T-helper 17 cell (primary cell): ENCODE measurements at regions not wholly inside any gene's neighbourhood (a gene's known extent, or its start where the extent isn't known, plus 50 kb on each side); places are given as distances from the start of the nearest gene placed in this dataset.
"Not testable (repeated sequence)": the region's sequence is repeated elsewhere in the genome, so short reads cannot be mapped to it uniquely, and the experiment has no call there.

Experiments used
- ATAC-seq: fragments of 150-1000 bp; cut with Tn5 transposase; 2 replicates; pipeline ENCODE4 v1.10.0; 2021; ENCODE audit warnings: mild to moderate bottlenecking, moderate library complexity
- DNase-seq, 3 donors: peaks; one replicate each; pipeline versions ENCODE4 v3.0.0 to v3.0.0-alpha.2; 2020 to 2021
- H3K9me3 ChIP-seq: one replicate; pipeline ENCODE4 v1.7.0; 2013; ENCODE audit warnings: low read length, mild to moderate bottlenecking; ENCODE audit not compliant: control insufficient read depth, poor library complexity, severe bottlenecking
- H3K27ac Mint-ChIP-seq: one replicate; pipeline ENCODE4 v1.8.0; 2022; ENCODE audit warnings: mild to moderate bottlenecking, moderate library complexity, mixed read lengths
- H3K27me3 Mint-ChIP-seq: one replicate; pipeline ENCODE4 v1.8.0; 2022; ENCODE audit warnings: mixed read lengths
- H3K36me3 Mint-ChIP-seq: one replicate; pipeline ENCODE4 v1.8.0; 2022; ENCODE audit warnings: low read depth, mixed read lengths
- H3K4me1 Mint-ChIP-seq: one replicate; pipeline ENCODE4 v1.8.0; 2022; ENCODE audit warnings: mild to moderate bottlenecking, mixed read lengths
- H3K4me3 Mint-ChIP-seq: one replicate; pipeline ENCODE4 v1.8.0; 2022; ENCODE audit warnings: mild to moderate bottlenecking, moderate library complexity, mixed read lengths

GRCh38 chr6:167705211-167705750, 121.4 kb upstream of the AFDN start:
- Mint-ChIP-seq H3K36me3 (no peaks in the 10 kb centered on the region), H3K4me3 (peak overlapping the region; percentile 41), H3K27me3 (peaks cover 57% of the 10 kb centered on the region), H3K4me1 (peaks cover 38% of the 10 kb centered on the region), H3K27ac (peak overlapping the region; percentile 53)
- H3K9me3 ChIP-seq, result peaks cover 2% of the 10 kb centered on the region
- DNase-seq (no peak), ATAC-seq (no peak)

GRCh38 chr6:167706313-167707109, 120.2 kb upstream of the AFDN start:
- peak in 2 of 3 donors; percentile 38 to 49 for DNase-seq
- peak; percentile 98 for ATAC-seq
- Mint-ChIP-seq H3K27ac (peak overlapping the region; percentile 27), H3K27me3 (peaks cover 64% of the 10 kb centered on the region), H3K4me1 (peaks cover 39% of the 10 kb centered on the region), H3K36me3 (peaks cover 3% of the 10 kb centered on the region), H3K4me3 (peak overlapping the region; percentile 79)
- peaks cover 2% of the 10 kb centered on the region for H3K9me3 ChIP-seq

GRCh38 chr6:167707686-167708500, 118.8 kb upstream of the AFDN start:
- Mint-ChIP-seq H3K4me1 (peaks cover 40% of the 10 kb centered on the region), H3K27me3 (peaks cover 78% of the 10 kb centered on the region), H3K4me3 (no peak overlapping the region), H3K27ac (no peak overlapping the region), H3K36me3 (peaks cover 7% of the 10 kb centered on the region)
- ATAC-seq, result no peak
- no peak for DNase-seq
- peaks cover 2% of the 10 kb centered on the region for H3K9me3 ChIP-seq

GRCh38 chr6:167708501-167709094, 118.1 kb upstream of the AFDN start:
- Mint-ChIP-seq H3K27me3 (peaks cover 85% of the 10 kb centered on the region), H3K36me3 (peaks cover 7% of the 10 kb centered on the region), H3K4me3 (no peak overlapping the region), H3K4me1 (peaks cover 40% of the 10 kb centered on the region), H3K27ac (no peak overlapping the region)
- DNase-seq, result no peak
- ATAC-seq, result no peak
- peaks cover 2% of the 10 kb centered on the region for H3K9me3 ChIP-seq

- Mint-ChIP-seq H3K4me3 (no peak overlapping the region), H3K27ac (no peak overlapping the region), H3K27me3 (peaks cover 91% of the 10 kb centered on the region), H3K36me3 (peaks cover 7% of the 10 kb centered on the region), H3K4me1 (peaks cover 40% of the 10 kb centered on the region)
- DNase-seq (no peak), ATAC-seq (no peak)
- peaks cover 2% of the 10 kb centered on the region for H3K9me3 ChIP-seq
Observed at GRCh38 chr6:167709196-167709595, 117.5 kb upstream of the AFDN start.

- not testable (repeated sequence) for H3K4me3 Mint-ChIP-seq, H3K27ac Mint-ChIP-seq, H3K9me3 ChIP-seq, DNase-seq, ATAC-seq, H3K36me3 Mint-ChIP-seq
- Mint-ChIP-seq H3K27me3 (peaks cover 92% of the 10 kb centered on the region), H3K4me1 (peaks cover 38% of the 10 kb centered on the region)
Observed at GRCh38 chr6:167709776-167710336, 116.9 kb upstream of the AFDN start.

GRCh38 chr6:167710363-167710920, 116.3 kb upstream of the AFDN start:
- H3K36me3 Mint-ChIP-seq, result peaks cover 7% of the 10 kb centered on the region
- DNase-seq (no peak), ATAC-seq (no peak)
- no peak overlapping the region for H3K27ac Mint-ChIP-seq
- peaks cover 34% of the 10 kb centered on the region for H3K4me1 Mint-ChIP-seq
- peaks cover 90% of the 10 kb centered on the region for H3K27me3 Mint-ChIP-seq
- H3K9me3 ChIP-seq, result peaks cover 2% of the 10 kb centered on the region
- H3K4me3 Mint-ChIP-seq, result no peak overlapping the region

GRCh38 chr6:167711211-167711610, 115.5 kb upstream of the AFDN start:
- no peak for ATAC-seq
- Mint-ChIP-seq H3K4me3 (no peak overlapping the region), H3K4me1 (peaks cover 28% of the 10 kb centered on the region), H3K27me3 (peaks cover 93% of the 10 kb centered on the region), H3K27ac (no peak overlapping the region), H3K36me3 (peaks cover 7% of the 10 kb centered on the region)
- H3K9me3 ChIP-seq, result peaks cover 2% of the 10 kb centered on the region
- DNase-seq, result no peak

- DNase-seq (no peak), ATAC-seq (no peak)
- Mint-ChIP-seq H3K4me3 (no peak overlapping the region), H3K36me3 (peaks cover 7% of the 10 kb centered on the region), H3K27me3 (peaks cover 91% of the 10 kb centered on the region), H3K4me1 (peaks cover 24% of the 10 kb centered on the region), H3K27ac (no peak overlapping the region)
- H3K9me3 ChIP-seq, result peaks cover 2% of the 10 kb centered on the region
Observed at GRCh38 chr6:167711768-167712730, 114.7 kb upstream of the AFDN start.

- peaks cover 20% of the 10 kb centered on the region for H3K4me1 Mint-ChIP-seq
- ATAC-seq (no peak), DNase-seq (no peak)
- no peak overlapping the region for H3K4me3 Mint-ChIP-seq
- H3K27ac Mint-ChIP-seq, result no peak overlapping the region
- H3K36me3 Mint-ChIP-seq, result peaks cover 7% of the 10 kb centered on the region
- peaks cover 2% of the 10 kb centered on the region for H3K9me3 ChIP-seq
- H3K27me3 Mint-ChIP-seq, result peaks cover 90% of the 10 kb centered on the region
Observed at GRCh38 chr6:167712731-167713475, 113.8 kb upstream of the AFDN start.

- no peak for ATAC-seq
- H3K9me3 ChIP-seq, result no peaks in the 10 kb centered on the region
- Mint-ChIP-seq H3K27ac (no peak overlapping the region), H3K4me1 (peaks cover 11% of the 10 kb centered on the region), H3K36me3 (peaks cover 7% of the 10 kb centered on the region), H3K4me3 (no peak overlapping the region), H3K27me3 (peaks cover 78% of the 10 kb centered on the region)
- no peak for DNase-seq
Observed at GRCh38 chr6:167714152-167714551, 112.6 kb upstream of the AFDN start.
